ENCODE measurements at regions not wholly inside any gene's neighbourhood (a gene's known extent, or its start where the extent isn't known, plus 50 kb on each side); places are given as distances from the start of the nearest gene placed in this dataset.
"Not testable (repeated sequence)": the region's sequence is repeated elsewhere in the genome, so short reads cannot be mapped to it uniquely, and the experiment has no call there.

DNA sequence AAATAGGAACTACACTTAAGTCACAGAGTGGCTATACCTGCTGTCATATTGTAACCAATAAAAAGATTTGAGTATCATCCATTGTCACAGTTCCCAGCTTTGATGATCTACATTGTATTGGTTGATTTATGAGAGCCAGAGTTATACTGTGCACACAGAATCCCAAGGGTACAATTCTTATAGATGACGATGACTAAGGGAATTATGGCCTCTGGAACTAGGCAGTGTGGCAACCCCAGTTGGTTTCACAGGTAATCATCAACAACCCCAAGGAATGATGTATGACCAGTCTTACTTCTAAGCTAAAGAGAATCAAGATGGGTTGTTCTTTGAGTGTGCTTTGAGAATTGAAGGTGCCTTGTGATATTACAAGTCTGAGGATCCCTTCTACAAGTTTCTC, 217.3 kb downstream of the ETAA1 start:
- in situ Hi-C loops (cut with MboI; ENCODE audit: low sequenced_read_pairs) = no loop called here

DNA sequence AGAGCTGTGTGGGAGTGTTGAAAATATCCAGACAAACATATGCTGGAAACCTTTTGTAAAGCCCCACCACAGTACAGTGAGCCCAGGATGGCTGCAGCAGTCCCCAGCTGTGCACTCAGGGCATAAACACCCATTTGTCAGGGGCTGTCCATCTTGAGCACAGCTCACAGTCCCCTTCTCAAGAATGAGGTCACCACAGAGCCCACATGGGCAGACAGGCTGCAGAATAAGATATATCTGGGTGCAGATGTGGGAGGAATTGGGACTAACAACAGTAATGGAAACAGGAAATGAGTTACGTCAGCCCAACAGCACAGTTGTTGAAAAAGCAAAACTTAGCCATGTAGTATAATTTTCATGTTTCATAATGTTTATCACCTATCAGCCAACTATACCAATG, 219.6 kb downstream of the ETAA1 start:
- in situ Hi-C loops (cut with MboI; ENCODE audit: low sequenced_read_pairs) = no loop called here

DNA sequence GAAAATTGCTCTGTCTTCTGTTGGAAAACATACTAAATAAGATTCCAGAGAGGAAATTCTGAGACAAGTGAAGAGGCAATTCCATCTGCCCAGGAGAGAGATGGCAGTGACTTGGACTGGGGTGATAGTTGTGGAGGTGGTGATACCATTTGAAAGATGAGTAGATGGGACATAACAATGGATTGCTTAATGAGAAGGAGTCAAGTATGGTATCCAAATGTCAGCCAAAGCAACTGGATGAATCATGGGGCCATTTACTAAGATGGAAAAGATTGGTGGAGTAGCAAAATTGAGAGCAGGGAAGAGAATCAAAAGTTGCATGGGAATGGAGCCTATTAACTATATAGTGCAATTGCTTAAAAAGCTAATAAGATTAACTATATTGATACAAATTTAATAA, 222.1 kb downstream of the ETAA1 start:
- in situ Hi-C loops (cut with MboI; ENCODE audit: low sequenced_read_pairs) = no loop called here

DNA sequence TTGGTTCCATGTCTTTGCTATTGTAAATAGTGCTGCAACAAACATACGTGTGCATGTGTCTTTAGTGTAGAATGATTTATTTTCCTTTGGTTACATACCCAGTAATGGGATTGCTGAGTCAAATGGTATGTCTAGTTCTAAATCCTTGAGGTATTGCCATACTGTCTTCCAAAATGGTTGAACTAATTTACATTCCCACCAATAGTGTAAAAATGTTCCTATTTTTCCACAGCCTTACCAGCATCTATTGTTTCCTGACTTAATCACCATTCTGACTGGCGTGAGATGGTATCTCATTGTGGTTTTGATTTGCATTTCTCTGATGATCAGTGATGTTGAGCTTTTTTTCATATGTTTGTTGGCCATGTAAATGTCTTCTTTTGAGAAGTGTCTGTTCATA, 226.6 kb downstream of the ETAA1 start:
- in situ Hi-C loops (cut with MboI; ENCODE audit: low sequenced_read_pairs) = not testable (repeated sequence)

DNA sequence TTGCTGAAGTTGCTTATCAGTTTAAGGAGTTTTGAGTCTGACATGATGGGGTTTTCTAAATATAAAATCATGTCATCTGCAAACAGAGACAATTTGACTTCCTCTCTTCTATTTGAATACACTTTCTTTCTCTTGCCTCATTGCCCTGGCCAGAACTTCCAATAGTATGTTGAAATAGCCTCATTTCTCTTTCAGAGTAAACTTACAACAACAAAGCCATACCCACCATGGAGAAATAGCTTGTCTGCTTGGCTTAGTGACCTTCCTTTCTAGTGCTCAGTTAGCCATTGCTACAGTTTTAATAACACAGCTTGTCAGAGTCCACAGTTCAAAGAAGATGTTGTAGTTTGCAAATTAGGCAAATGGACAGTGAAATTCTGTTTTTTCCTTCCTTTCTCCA, 228.0 kb downstream of the ETAA1 start:
- in situ Hi-C loops (cut with MboI; ENCODE audit: low sequenced_read_pairs) = no loop called here

DNA sequence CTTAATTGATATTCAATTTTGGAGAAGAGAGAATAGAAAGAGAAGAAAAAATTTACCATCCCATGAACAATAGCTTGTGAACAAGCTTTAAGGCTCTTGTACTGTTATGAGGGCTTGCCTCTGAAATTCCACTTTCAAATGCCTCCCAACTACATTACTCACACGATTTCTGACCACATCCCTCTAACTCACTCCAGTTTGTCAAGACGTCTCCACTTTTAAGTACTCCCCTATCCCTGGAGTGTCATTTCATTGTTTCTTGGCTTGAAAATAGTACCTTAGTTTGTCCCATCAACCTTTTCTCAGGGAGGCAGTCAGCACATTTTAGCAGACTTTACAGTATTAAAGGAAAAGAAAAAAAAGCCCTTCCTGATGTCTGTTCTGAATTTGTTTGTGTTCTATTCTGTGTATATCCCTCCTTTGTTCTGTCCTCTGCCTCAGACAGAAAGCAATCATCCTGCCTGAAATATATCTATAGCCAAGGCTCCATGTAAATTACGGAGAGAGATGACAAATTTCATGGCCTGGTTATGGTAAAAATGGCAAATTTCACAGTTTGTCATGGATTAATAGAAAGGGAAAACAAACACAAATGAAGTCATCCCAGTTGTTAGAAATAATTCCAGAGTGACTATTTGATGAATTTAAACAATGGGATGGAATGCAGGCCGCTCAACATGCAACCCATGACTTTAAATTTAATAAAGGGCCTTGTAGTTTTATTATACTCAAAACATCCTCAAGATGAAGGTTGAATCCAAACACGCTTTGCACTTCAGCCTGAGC, 228.8 kb downstream of the ETAA1 start:
- in situ Hi-C loops (cut with MboI; ENCODE audit: low sequenced_read_pairs) = no loop called here

DNA sequence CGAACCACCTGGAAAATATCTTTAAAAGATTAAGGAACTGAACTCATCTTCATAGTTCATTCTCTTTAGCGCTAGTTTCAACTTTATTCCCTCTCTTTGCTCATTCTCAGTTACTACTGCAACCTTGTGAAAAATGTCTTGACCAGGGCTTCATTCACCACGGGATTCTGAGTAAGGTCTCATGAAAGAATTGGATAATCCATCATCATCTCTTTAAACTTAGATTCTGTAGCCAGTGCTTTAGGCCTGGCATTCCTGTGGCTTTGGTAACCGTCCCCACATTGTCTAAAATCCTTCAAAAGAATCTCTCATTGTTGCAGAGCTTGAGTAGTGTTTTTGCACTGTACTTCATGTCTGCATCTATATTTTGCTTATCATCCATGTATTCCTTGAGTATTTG, 229.5 kb downstream of the ETAA1 start:
- in situ Hi-C loops (cut with MboI; ENCODE audit: low sequenced_read_pairs) = no loop called here

DNA sequence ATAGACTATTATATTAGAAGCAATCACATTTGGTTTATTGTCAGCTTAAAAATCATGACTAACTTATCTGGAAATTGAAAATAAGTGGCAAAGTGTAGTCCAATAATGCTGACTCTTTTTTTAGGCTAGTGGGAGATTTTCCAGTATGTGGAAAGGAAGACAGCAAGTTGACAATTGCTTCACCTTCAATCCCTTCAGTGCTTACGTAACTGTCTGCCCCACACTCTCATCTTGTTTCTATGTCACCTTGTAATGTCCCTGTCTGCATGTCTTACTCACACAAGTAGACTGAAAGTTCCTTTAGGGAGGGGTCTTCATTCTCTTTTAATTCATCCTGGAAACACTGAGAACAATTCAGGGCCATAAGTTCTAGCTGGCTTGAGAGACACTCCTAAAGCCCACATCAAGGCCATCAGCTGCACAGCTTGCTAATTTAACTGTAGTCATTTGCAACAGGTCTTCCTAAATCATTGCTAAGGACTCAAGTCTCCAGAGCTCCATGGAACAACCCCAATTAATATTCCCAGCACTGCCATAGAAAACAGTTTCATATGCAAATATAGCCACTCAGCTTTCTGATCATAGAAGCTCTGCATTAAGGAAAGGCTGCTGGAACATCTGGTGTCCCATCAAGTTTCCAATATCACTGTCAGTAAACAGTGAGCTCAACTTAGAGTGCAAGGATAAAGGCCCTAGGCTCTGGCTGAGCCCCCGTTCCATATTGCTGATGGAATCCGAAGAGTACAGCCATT, 230.5 kb downstream of the ETAA1 start:
- in situ Hi-C loops (cut with MboI; ENCODE audit: low sequenced_read_pairs) = no loop called here

DNA sequence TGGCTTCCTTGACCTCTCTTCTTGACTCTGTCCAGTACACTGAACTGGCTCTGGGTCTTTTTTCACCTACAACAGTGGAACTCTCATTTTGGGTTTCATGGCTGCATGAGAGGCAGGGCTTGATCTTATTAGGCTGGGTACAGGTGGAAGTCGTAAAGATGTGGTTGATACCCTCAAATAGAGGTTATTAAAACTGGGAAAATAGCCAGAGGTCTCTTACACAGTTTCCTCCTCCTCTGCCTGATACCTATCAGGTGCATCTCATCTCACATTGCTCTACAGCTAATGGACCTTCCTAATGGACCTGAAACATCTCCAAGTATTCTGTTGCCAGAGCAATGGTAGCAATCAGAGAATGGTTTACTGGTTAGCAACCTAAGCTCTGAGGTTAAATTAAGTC, 231.8 kb downstream of the ETAA1 start:
- in situ Hi-C loops (cut with MboI; ENCODE audit: low sequenced_read_pairs) = no loop called here

DNA sequence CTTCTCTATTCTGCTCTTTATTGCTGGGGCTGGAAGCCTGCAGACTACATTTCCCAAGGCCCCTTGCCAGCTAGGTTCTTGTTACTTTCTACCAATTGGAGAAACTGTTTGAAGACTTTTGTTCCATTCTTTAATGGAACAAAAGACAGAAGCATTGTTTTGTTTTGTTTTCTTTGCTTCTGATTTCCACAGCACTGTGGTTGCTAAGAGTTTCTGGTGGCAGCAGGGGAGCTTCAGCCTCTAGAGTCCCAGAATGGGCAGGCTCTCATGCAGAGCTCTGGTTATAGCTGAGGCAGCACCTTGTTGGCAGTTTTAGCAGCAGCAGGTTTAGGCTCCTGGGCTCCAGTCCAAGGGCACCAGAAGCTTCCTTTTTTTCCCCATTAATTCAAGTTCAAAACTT, 234.3 kb downstream of the ETAA1 start:
- in situ Hi-C loops (cut with MboI; ENCODE audit: low sequenced_read_pairs) = no loop called here

DNA sequence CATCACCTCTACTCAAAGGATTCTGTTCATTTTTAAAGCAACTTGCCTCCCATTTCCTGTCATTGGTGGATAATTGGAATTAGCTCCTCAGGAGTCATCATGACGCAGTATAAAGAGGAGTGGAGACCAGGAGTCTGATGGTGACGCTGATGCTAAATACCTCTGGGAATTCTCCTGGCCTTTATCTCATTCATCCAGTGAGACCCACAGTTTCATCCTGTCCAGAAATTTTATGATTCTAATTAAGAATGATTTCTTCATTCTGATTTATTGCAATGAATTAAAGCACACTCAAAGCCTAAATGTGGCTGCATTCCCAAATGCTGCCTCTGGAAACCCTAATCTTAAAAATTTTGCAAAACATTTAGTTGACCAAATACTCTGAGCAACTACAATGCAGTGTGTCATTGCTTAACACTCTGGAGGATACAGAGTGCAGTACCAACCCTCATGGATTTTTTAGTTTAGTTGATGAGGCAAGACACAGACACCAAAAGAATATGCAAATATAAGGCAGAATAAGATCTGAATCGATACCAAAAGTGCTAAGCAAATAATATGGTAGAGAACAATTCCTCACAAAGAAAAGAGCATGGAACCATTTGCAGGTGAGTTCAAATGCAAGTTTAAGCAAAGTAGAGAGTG, 236.2 kb downstream of the ETAA1 start:
- in situ Hi-C loops (cut with MboI; ENCODE audit: low sequenced_read_pairs) = no loop called here

DNA sequence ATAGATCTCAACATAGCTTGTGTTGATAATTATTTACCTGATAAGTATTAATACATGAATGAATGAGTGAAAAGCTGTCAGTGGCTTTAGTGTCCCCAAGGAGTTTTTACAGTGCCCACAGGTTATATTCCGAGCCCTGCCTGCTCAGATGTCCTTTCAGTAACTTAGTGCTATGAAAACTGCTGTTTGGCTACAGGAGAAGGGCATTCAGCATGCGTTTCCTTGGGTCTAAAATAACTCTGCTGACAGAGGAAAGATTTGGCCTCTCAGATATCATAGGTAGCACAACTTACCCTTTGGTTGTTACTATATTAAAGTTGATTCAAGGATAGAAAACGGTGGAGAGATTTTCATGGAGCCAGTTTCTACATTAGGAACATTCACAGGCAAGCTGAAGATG, 241.0 kb downstream of the ETAA1 start:
- in situ Hi-C loops (cut with MboI; ENCODE audit: low sequenced_read_pairs) = no loop called here

DNA sequence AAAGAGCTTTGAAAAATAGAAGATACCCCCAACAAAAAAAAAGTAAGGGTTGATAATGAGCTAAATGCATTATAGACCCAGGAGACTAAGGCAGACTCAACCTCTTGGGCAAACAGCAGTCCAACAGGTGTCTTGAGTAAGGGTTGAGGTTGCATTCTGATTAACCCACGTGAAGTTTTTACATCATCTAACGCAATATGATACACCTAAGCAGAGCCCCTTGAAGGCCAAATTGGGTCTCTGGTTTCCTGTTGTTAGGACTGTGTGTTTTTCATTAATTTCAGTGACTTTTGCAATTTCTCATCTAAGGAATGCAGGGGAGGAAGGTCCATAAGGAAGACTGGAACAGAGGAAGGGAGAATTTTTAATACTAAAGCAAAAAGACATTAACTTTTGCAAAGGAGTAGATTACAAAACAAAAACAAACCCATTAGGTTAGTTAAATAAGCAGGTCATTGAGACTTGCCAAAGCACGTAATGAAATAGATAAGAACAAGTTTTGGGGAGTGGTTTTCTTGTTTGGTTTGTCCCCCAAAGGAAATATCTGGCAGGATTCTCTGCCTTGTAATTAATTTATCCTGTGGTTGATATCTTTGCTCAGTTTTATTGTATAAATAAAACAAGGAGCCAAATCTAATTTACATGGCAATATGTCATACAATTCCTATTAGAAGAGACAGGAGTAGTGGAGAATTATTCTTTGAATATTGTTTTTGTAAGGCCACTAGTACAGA, 244.3 kb downstream of the ETAA1 start:
- in situ Hi-C loops (cut with MboI; ENCODE audit: low sequenced_read_pairs) = no loop called here

DNA sequence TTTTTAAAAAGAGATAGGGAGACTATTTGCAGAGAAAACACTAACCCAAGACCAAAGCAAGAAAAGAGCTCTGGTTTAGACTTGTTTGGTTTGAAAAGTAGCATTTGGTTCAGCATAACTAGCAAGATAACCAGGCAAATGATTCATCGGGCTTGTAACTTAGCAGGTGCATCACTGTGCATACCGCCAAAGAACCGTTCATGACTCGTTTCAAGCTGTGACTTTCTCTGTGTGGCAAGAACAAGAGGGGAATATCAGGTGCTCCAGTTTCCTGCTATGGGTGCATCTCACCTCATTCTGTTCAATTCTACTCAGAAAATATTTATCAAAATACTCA, 244.9 kb downstream of the ETAA1 start:
- in situ Hi-C loops (cut with MboI; ENCODE audit: low sequenced_read_pairs) = no loop called here

DNA sequence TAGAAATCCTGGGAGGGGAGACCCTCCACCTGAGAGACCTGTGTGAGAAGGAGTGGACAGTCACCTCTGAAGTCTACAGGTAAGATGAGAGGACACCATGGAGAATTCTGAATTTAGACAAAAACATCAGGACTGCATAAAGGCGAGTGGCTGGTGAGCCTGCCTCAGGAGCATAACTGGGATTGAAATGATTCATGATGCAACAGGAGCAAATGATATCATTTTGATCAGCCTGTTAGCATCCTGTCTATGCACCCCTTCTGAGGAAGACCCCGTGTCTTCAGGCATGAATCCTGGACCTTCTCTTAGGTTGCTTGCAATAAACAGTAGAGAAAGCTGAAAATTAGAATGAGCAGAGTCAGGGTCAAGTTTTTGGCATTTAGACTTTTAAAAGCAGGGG, 245.8 kb downstream of the ETAA1 start:
- in situ Hi-C loops (cut with MboI; ENCODE audit: low sequenced_read_pairs) = no loop called here

DNA sequence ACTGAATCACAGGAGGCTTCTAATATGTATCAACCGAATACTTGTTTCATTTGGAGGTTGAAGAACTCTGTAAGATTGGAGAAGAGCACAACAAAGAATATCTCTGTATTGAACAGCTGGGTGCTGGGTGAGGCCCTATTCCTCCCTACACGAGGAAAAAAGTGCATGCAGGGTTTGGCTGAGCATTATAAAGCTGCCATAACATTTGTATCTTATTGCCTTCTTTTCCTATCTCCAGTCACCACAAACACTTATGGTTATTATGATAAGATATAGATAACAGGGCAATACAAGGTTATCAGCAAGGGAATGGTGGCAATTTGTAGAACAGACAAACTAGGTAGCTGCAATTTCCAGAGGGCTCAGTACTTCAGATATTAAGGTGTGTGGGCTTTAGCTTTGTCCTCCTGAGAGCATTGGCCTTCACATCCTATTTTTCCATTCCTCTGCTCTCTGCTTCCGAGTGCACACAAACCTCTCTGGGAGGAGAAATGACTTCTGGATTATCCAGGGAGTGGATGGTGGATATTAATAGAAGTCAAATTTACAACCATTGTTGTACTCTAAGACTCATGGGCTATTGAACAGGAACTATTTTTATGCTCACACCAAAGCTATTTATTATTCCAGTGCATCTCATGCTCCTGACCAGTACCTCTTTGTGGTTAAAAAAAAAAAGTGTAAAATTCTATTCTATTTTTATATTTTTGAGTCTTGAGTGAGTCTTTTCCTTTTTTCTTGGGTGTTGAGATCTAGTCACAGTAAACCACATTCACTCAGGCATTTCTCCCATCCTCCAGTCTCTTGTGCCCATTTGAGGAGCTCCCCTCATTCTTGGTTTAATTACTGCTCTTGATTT, 248.4 kb downstream of the ETAA1 start:
- in situ Hi-C loops (cut with MboI; ENCODE audit: low sequenced_read_pairs) = no loop called here

DNA sequence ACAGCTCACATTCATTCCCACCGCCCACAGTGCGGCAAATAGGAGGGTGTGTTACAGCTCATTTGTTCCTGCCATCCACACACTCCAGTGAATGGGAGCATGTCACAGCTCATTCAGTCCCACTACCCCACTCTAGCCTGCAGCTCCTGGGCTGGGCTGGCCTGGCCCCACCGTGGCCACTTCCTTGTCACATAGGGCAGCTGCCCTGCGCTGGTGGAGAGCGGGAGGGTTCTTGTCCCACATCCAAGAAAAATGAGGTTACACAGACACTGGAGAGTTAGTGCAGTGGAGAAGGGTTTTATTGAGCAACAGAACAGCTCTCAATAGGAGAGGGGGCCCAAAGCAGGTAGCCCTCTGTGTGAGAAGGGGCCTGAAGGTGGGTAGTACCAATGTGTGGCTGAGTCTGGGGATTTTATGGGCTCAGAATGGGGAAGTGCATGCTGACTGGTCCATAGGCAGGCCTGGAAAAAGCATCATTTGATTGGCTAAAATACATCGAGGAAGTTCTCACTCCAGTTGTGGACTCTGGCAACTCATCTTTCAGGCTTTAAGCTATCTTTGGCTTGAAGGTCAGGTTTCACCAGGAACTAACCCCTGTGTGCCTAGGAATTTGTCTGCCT, 249.7 kb downstream of the ETAA1 start:
- in situ Hi-C loops (cut with MboI; ENCODE audit: low sequenced_read_pairs) = no loop called here

DNA sequence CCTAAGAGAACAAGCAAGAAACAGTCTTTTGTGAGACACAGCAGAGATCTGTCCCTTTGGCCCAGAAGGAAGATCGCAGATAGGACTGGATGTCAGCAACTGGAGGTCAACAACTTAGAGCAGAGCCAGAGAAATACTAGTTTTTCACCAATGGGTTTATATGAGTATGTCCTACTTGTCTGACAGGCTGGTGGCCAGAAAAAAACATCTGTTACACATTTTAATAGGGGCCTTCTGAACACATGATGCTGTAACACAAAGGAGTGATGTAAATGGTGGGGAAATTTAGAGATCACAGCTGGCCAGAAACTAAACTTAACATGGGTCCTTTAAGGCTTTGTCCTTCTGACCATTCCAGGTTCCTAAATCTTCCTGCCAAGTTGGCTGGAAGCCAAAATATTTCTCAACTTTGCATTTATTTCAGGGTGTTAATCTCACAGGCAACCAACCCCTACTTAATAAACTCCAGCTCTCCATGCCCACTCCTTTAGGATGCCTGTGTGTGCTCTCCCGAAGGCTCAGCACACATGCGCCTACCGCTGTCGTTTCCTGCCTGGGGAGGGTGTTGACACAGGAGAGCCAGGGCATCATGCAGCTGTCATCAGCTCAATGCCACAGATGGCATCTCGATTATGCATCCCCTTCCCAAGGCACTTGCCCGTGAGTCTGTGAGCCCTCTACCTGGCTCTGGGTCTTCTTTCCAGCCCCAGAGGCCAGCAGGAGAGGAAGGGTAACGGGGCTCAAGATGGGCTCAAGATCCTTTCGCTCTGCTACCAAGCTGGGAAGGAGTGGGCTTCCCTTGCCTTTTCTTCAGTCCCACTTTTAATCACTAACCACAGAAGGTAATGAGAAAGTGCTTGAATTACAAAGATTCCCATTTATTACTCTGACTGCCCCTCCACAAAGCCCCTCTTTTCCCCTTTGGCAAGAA, 252.5 kb downstream of the ETAA1 start:
- in situ Hi-C loops (cut with MboI; ENCODE audit: low sequenced_read_pairs) = no loop called here
